ENCODE measurements at regions not wholly inside any gene's neighbourhood (a gene's known extent, or its start where the extent isn't known, plus 50 kb on each side); places are given as distances from the start of the nearest gene placed in this dataset.

- intact Hi-C loops (cut with micrococcal nuclease), result no loop called here
- H3K4me3 Mint-ChIP-seq, result no peak overlapping the region
- no peak overlapping the region for H3K27ac Mint-ChIP-seq
- no peaks in the 10 kb centered on the region for H3K36me3 Mint-ChIP-seq (ENCODE audit: low read depth)
- no peaks in the 10 kb centered on the region for H3K27me3 Mint-ChIP-seq (ENCODE audit: low read depth)
- no peak for DNase-seq
- no peaks in the 10 kb centered on the region for H3K4me1 Mint-ChIP-seq (ENCODE audit: low read depth)
- CTCF ChIA-PET, result no interaction called here
- H3K9me3 Mint-ChIP-seq, result no peaks in the 10 kb centered on the region
Measured at GRCh38 chr2:128868686-128869551, 550.3 kb upstream of the HS6ST1 start.

- Mint-ChIP-seq H3K4me3 (no peak overlapping the region), H3K9me3 (peaks cover under 1% of the 10 kb centered on the region), H3K4me1 (ENCODE audit: low read depth) (no peaks in the 10 kb centered on the region), H3K27me3 (ENCODE audit: low read depth) (no peaks in the 10 kb centered on the region), H3K27ac (no peak overlapping the region), H3K36me3 (ENCODE audit: low read depth) (no peaks in the 10 kb centered on the region)
- DNase-seq, result no peak
- intact Hi-C loops (cut with micrococcal nuclease), result no loop called here
- CTCF ChIA-PET, result no interaction called here
Measured at GRCh38 chr2:128874608-128875007, 555.9 kb upstream of the HS6ST1 start.

- CTCF ChIA-PET, result interaction anchor here (0.7 kb wide), 1 partner anchor 697 kb away, joined by 3 read pairs; no protein-coding TSS in a partner anchor
- H3K9me3 Mint-ChIP-seq, result peaks cover 1% of the 10 kb centered on the region
- H3K27ac Mint-ChIP-seq, result no peak overlapping the region
- H3K36me3 Mint-ChIP-seq (ENCODE audit: low read depth), result no peaks in the 10 kb centered on the region
- H3K4me3 Mint-ChIP-seq, result no peak overlapping the region
- intact Hi-C loops (cut with micrococcal nuclease), result no loop called here
- no peaks in the 10 kb centered on the region for H3K27me3 Mint-ChIP-seq (ENCODE audit: low read depth)
- DNase-seq, result no peak
- H3K4me1 Mint-ChIP-seq (ENCODE audit: low read depth), result no peaks in the 10 kb centered on the region
Measured at GRCh38 chr2:128876986-128877983, 558.6 kb upstream of the HS6ST1 start.

GRCh38 chr2:128879161-128879560 is 560.5 kb upstream of the HS6ST1 start:
- intact Hi-C loops (cut with micrococcal nuclease), result no loop called here
- no peak overlapping the region for H3K4me3 Mint-ChIP-seq
- CTCF ChIA-PET, result interaction anchor here (1.0 kb wide), 1 partner anchor 10 kb away, joined by 3 read pairs; no protein-coding TSS in a partner anchor
- H3K9me3 Mint-ChIP-seq, result peaks cover 1% of the 10 kb centered on the region
- H3K27me3 Mint-ChIP-seq (ENCODE audit: low read depth), result no peaks in the 10 kb centered on the region
- H3K36me3 Mint-ChIP-seq (ENCODE audit: low read depth), result no peaks in the 10 kb centered on the region
- no peaks in the 10 kb centered on the region for H3K4me1 Mint-ChIP-seq (ENCODE audit: low read depth)
- no peak for DNase-seq
- H3K27ac Mint-ChIP-seq, result no peak overlapping the region

- no peak for DNase-seq
- Mint-ChIP-seq H3K27me3 (ENCODE audit: low read depth) (no peaks in the 10 kb centered on the region), H3K36me3 (ENCODE audit: low read depth) (no peaks in the 10 kb centered on the region), H3K27ac (no peak overlapping the region), H3K4me3 (no peak overlapping the region), H3K9me3 (no peaks in the 10 kb centered on the region), H3K4me1 (ENCODE audit: low read depth) (no peaks in the 10 kb centered on the region)
- intact Hi-C loops (cut with micrococcal nuclease), result no loop called here
- CTCF ChIA-PET, result no interaction called here
Measured at GRCh38 chr2:128894896-128895295, 576.2 kb upstream of the HS6ST1 start.

GRCh38 chr2:128901572-128902391 is 583.1 kb upstream of the HS6ST1 start:
- Mint-ChIP-seq H3K36me3 (ENCODE audit: low read depth) (no peaks in the 10 kb centered on the region), H3K4me1 (ENCODE audit: low read depth) (no peaks in the 10 kb centered on the region), H3K4me3 (no peak overlapping the region), H3K27ac (no peak overlapping the region), H3K27me3 (ENCODE audit: low read depth) (peaks cover 6% of the 10 kb centered on the region), H3K9me3 (no peaks in the 10 kb centered on the region)
- DNase-seq, result no peak
- intact Hi-C loops (cut with micrococcal nuclease), result no loop called here
- CTCF ChIA-PET, result no interaction called here

- Mint-ChIP-seq H3K4me3 (no peak overlapping the region), H3K27me3 (ENCODE audit: low read depth) (peaks cover 6% of the 10 kb centered on the region), H3K36me3 (ENCODE audit: low read depth) (no peaks in the 10 kb centered on the region), H3K27ac (no peak overlapping the region), H3K4me1 (ENCODE audit: low read depth) (no peaks in the 10 kb centered on the region), H3K9me3 (no peaks in the 10 kb centered on the region)
- DNase-seq, result no peak
- intact Hi-C loops (cut with micrococcal nuclease), result no loop called here
- CTCF ChIA-PET, result no interaction called here
Measured at GRCh38 chr2:128903637-128904036, 585.0 kb upstream of the HS6ST1 start.

- Mint-ChIP-seq H3K9me3 (no peaks in the 10 kb centered on the region), H3K4me3 (no peak overlapping the region), H3K27ac (no peak overlapping the region), H3K27me3 (ENCODE audit: low read depth) (no peaks in the 10 kb centered on the region), H3K4me1 (ENCODE audit: low read depth) (no peaks in the 10 kb centered on the region), H3K36me3 (ENCODE audit: low read depth) (no peaks in the 10 kb centered on the region)
- intact Hi-C loops (cut with micrococcal nuclease), result no loop called here
- DNase-seq, result no peak
- CTCF ChIA-PET, result interaction anchor here (0.6 kb wide), 1 partner anchor 437 kb away, joined by 3 read pairs; no protein-coding TSS in a partner anchor
Measured at GRCh38 chr2:128911276-128911675, 592.6 kb upstream of the HS6ST1 start.

- CTCF ChIA-PET, result no interaction called here
- Mint-ChIP-seq H3K36me3 (ENCODE audit: low read depth) (no peaks in the 10 kb centered on the region), H3K9me3 (no peaks in the 10 kb centered on the region), H3K4me1 (ENCODE audit: low read depth) (no peaks in the 10 kb centered on the region), H3K27me3 (ENCODE audit: low read depth) (no peaks in the 10 kb centered on the region), H3K27ac (no peak overlapping the region), H3K4me3 (no peak overlapping the region)
- intact Hi-C loops (cut with micrococcal nuclease), result no loop called here
- DNase-seq, result no peak
Measured at GRCh38 chr2:128914320-128914719, 595.7 kb upstream of the HS6ST1 start.

- Mint-ChIP-seq H3K27me3 (ENCODE audit: low read depth) (peaks cover 5% of the 10 kb centered on the region), H3K4me3 (no peak overlapping the region), H3K9me3 (peaks cover 1% of the 10 kb centered on the region), H3K27ac (no peak overlapping the region), H3K4me1 (ENCODE audit: low read depth) (no peaks in the 10 kb centered on the region), H3K36me3 (ENCODE audit: low read depth) (no peaks in the 10 kb centered on the region)
- intact Hi-C loops (cut with micrococcal nuclease), result no loop called here
- no peak for DNase-seq
- CTCF ChIA-PET, result no interaction called here
Measured at GRCh38 chr2:128921751-128922150, 603.1 kb upstream of the HS6ST1 start.

GRCh38 chr2:128922154-128922553 is 603.5 kb upstream of the HS6ST1 start:
- H3K4me1 Mint-ChIP-seq (ENCODE audit: low read depth), result no peaks in the 10 kb centered on the region
- H3K4me3 Mint-ChIP-seq, result no peak overlapping the region
- peaks cover 2% of the 10 kb centered on the region for H3K9me3 Mint-ChIP-seq
- peaks cover 5% of the 10 kb centered on the region for H3K27me3 Mint-ChIP-seq (ENCODE audit: low read depth)
- CTCF ChIA-PET, result no interaction called here
- DNase-seq, result no peak
- no peak overlapping the region for H3K27ac Mint-ChIP-seq
- H3K36me3 Mint-ChIP-seq (ENCODE audit: low read depth), result no peaks in the 10 kb centered on the region
- intact Hi-C loops (cut with micrococcal nuclease), result no loop called here

- H3K4me3 Mint-ChIP-seq, result no peak overlapping the region
- H3K27me3 Mint-ChIP-seq (ENCODE audit: low read depth), result peaks cover 5% of the 10 kb centered on the region
- intact Hi-C loops (cut with micrococcal nuclease), result no loop called here
- H3K36me3 Mint-ChIP-seq (ENCODE audit: low read depth), result no peaks in the 10 kb centered on the region
- H3K4me1 Mint-ChIP-seq (ENCODE audit: low read depth), result no peaks in the 10 kb centered on the region
- no peak overlapping the region for H3K27ac Mint-ChIP-seq
- H3K9me3 Mint-ChIP-seq, result peaks cover 4% of the 10 kb centered on the region
- DNase-seq, result no peak
- CTCF ChIA-PET, result no interaction called here
Measured at GRCh38 chr2:128925631-128926030, 607.0 kb upstream of the HS6ST1 start.

Data from activated naive CD4-positive, alpha-beta T cell treated with anti-CD3 and anti-CD28 coated beads for 36 hours (primary cell).